NCI-H1694 (cell line): ENCODE measurements at regions not wholly inside any gene's neighbourhood (a gene's known extent, or its start where the extent isn't known, plus 50 kb on each side); places are given as distances from the start of the nearest gene placed in this dataset.

Experiments used
- DNase-seq: peaks from one replicate; lab custom pipeline; 2025; lab: John Stamatoyannopoulos, UW

GRCh38 chr11:123378096-123378495 lies 52.0 kb upstream of the GRAMD1B start:
- no peak for DNase-seq

DNA sequence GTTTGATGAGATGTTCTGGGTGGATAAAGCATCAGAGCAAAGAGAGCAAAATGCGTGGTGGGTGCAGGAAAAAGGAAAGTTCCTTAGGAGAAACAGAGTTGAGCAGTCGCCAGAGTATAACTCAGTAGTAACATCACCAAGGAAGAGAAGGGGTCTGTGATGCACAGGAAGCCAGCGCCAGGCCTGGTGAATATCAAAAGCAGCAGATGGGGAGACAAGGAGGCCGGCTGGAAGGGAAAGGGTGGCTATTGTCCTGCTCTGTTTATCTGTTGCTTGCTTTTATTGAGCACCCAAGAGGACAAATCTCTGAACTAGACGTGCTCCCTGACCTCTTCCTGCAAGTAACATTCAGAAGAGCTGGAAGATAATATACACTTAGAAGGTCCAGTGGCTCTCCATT lies 52.7 kb upstream of the GRAMD1B start:
- no peak for DNase-seq

DNA sequence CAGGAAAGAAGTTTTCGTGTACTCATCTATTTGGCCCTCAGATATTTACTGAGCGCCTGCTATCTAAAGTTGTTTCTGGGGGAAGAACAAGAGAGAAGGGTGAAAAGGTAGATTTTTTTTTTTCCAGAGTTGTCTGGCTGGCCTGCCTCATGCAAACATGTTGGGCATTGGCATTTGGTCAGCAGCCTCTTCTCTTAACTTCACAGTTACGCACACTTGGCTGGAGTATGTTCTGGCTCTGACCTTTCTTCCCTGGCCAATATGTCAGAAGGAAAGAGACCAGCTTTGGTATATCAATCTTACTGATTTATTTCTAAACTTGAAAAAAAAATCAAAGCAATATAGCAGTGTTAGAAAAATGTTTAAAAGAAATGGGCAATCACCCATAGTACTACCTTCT lies 54.2 kb upstream of the GRAMD1B start:
- DNase-seq = no peak

- no peak for DNase-seq
These were observed 55.5 kb upstream of the GRAMD1B start for GRCh38 chr11:123374622-123374968.

DNA sequence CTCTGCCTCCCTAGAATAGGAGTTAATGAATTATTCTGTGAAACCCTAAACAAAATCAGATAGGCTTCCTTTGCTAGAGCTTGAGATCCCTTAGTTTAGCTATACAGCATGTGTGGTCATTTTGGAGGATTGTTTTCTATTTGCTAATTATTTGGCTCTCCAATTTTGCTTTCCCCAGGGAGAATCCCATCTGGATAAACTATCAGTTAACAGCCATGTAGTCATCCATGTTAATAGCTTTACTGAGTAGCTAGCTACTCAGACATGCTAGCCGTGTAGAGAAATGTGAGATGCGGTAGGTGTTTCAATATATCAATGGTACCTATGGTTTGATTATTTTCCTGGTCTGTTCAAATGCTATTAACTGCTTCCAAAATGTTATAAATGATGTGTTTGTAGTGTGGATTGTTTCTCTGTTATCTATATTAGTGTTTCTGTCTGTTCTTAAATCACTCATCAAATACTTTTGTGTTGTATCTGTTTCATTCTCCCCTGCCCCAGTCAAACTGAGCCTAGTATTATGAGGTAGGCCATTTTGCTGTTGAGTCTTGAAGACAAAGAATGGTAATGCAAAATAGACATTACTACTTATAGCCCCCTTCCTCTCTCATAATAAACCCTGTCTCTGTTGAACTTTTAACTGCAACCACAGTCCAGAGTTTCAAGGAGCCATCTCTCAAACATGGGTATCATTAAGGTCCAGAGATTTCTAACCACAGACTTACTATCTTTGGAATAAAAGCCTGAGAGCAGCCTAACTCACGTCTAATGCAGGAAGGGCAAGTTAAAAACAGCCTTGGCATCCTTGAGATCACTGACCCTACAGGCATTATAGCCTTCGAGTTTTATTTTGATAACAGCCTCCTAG lies 56.1 kb upstream of the GRAMD1B start:
- no peak for DNase-seq

DNA sequence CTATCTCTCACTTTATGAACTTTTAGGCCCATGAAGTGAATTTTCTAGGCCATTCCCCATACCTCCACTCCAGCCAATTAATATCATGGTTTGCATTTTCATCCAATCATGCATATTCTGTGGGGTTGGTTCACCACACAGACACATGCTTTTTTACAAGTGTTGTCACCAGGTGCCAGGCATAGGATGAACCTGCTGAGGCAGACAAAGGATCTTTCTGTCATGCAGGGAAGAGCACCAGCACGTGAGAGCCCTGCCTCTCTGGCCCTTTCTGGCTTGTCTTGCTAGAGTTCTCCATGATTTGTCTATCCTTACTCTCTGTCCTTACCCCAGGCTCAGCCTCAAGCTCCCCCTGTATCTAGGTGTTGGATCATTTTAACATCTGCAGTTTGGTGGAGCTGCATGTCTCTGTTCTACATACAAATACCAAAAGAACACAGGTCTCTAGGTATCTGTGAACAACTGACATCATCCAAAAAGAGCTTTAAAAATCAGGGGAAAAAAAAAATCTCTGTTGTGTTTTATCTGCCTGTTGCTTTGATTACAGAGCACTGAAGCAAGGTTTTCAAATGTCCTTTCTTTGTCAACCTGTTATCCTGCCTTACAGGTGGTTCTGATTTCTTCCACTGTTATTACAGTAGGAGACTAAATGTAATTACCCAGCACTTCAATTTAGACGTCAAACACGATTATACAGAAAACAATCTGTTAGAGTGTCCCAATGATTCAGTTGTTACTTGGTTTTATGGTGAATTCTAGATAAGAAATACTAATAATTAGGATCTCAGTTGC lies 58.4 kb upstream of the GRAMD1B start:
- no peak for DNase-seq

DNA sequence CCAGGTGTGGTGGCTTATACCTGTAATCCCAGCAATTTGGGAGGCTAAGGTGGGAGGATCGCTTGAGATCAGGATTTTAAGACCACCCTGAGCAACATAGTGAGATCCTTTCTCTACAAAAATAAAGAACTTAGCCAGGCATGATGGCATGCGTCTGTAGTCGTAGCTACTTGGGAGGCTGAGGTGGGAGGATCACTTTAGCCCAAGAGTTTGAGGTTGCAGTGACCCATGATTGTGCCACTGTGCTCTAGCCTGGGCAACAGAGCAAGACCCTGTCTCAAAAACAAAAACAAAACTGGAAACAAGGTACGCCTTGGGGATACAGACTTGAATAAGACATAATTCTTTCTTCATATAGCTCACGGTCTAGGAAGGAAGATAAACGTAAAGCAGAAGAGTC lies 63.1 kb upstream of the GRAMD1B start:
- DNase-seq = no peak

GRCh38 chr11:123365955-123366354 lies 64.1 kb upstream of the GRAMD1B start:
- no peak for DNase-seq

GRCh38 chr11:123364080-123364479 lies 66.0 kb upstream of the GRAMD1B start:
- no peak for DNase-seq

- DNase-seq = no peak
These were observed 66.5 kb upstream of the GRAMD1B start for GRCh38 chr11:123363556-123363955.

- DNase-seq = no peak
These were observed 67.1 kb upstream of the GRAMD1B start for GRCh38 chr11:123362941-123363340.

GRCh38 chr11:123362186-123362585 lies 67.9 kb upstream of the GRAMD1B start:
- DNase-seq = no peak

- no peak for DNase-seq
These were observed 69.0 kb upstream of the GRAMD1B start for GRCh38 chr11:123361110-123361509.

DNA sequence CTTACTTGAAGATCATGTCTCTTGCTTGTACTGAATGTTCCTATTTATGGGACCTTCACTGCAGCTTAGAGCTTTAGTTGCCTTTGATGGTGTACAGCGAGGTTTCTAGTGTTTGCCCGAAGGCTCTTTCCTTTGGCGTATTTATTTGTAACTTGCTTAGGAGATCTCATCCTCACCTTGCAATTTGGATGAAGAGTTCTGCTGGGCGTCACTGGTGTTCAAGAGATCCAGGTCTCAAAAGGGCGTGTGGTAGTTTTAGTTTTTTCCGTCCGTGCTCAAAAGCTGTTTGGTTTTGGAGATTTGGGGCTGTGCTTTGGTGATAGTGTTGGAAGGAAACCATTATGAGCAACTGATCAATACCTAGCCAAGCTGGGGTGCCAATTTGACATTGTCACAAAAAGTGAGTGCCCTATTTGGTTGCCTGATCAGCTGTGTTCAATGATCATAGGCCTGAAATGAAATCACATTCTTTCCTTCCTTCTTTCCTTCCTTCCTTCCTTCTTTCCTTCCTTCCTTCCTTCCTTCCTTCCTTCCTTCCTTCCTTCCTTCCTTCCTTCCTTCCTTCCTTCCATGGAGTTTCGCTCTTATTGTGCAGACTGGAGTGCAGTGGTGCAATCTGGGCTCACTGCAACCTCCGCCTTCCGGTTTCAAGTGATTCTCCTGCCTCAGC lies 69.7 kb upstream of the GRAMD1B start:
- no peak for DNase-seq

DNA sequence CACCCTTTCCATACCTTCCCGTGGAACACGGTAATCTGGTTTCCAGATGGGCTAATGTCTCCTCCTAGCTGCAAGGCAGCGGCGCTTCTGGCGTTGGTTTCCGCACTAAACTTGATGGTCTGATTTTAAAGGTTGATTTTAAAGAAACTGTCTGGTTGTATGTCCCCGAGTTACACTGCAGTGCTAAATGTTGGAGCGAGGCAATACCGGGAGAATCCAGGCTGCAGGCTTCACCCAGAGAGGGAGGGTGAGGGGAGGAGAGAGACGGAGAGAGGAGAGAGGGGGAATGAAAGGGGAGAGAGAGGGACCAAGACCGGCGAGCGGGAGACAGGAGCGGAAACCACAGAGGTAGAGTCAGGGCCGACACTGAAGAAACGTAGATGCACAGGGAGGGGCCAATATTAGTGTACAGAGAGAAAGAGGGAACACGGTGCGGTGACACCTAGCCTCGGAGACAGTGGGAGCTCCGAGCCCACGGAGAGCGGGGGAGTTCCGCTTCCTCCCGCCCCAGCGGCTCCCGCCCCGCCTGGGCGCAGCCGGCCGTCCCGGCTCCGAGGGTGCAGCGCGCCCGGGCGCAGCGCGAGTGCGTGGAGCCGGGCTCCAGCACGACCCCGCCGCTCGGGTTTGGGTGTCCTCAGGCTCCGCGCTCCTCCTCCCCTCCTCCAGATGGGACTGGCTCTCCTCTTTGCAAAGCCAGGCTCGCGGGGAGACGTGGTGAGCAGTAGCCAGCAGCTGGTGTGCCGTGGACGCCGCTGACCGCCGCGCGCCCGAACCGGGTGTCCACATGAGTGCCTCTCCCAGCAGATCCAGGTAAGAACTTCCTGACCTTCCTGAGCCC lies 71.9 kb upstream of the GRAMD1B start:
- peak; percentile 23 for DNase-seq

DNA sequence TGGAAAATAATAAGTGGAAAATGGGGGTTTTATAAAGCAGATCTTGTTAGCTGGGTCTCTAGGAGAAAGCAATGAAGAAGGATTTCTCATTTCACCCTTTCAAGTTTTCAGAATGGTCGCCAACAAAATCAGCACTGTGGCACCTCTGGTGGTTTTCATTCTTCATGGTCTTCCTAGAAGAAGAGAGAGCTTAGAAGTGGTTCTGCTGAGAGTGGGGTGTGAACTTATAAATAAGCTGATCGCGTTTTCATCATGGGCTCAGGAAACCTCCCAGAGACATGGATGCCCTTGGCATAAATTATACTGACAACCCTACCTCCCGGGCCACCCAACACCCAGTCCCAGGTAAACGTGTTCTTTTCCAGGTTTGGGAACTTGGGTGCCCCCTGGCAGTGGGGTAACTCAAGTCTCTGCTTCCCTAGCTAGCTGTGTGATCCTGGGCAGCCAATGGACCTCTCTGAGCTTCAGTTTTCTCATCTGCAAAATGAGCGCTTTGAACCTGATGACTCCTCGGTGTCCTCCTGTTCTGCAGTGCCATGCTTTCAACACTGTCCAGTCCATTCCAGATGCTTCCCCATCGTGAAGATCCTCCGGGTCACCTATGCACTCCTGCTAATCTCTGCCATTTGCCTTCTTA lies 72.6 kb upstream of the GRAMD1B start:
- no peak for DNase-seq

DNA sequence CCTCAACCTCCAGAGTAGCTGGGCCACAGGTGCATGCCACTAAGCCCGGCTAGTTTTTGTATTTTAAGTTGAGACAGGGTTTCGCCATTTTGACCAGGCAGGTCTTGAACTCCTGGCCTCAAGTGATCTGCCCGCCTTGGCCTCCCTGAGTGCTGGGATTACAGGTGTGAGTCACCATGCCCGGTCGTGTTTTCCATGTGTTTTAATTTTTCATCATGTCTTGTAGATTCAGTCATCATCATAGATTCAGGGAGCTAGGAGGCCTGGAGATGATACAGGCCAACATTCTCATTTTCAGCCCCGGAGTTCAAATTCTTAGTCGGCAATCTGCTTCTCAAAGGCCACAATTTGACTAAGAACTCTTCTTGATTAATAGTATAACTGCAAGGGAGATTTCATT lies 73.5 kb upstream of the GRAMD1B start:
- DNase-seq = no peak

DNA sequence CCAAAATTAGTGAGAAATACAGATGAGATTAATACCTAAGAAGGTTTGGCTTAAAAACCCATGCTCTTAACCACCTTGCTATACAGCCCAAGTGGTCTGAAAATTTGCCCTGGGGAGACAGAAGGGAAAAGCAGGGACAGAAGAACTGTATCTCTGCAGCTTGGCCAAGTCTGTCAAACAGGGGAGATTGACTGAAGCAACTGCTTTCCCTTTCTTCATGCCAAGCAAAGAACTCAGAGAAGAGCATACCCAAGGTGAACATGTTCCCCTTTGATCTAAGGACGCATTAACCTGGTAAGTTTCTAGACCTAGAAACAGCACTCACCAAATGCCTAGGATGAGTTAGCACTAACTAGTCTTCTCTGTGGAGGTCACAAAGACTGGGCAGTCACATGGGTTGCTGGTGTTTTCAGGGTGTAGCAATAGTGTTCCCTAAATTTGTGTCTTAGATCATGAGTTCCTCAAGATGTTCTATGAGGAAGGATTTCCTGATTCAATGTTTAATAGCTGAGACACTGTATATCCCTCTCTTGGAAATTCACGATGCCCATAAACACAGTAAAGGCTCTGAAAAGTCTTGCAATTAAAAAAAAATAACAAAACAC lies 75.6 kb upstream of the GRAMD1B start:
- no peak for DNase-seq

- peak; percentile 76 for DNase-seq
These were observed 78.7 kb upstream of the GRAMD1B start for GRCh38 chr11:123351375-123351774.

- no peak for DNase-seq
These were observed 80.7 kb upstream of the GRAMD1B start for GRCh38 chr11:123349382-123349781.

- peak; percentile 42 for DNase-seq
These were observed 85.2 kb upstream of the GRAMD1B start for GRCh38 chr11:123344790-123345357.
